ENCODE measurements at regions not wholly inside any gene's neighbourhood (a gene's known extent, or its start where the extent isn't known, plus 50 kb on each side); places are given as distances from the start of the nearest gene placed in this dataset.

- DNase-seq (ENCODE audit: low spot score): no peak
Measured at GRCh38 chr4:149296503-149296902, 519.1 kb downstream of the IQCM start.

DNA sequence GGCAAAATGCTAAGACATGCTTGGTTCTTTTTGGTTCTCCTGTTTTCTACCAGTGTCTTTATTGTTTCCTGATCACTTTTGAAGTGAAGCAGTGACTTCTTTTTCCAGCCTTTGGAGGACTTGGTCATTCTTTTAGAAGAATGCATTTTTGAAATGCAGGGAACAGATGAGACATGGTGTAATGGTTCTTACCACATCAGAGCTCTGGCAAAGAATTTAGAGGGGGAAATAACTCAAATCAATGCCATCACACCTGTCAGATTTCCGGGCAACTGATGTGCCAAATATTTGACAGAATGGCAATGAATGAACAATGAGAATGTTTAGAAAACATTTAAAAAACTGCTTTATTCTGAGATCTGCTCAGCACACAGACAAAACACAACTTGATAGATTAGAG is 519.6 kb downstream of the IQCM start:
- DNase-seq (ENCODE audit: low spot score): no peak

- DNase-seq (ENCODE audit: low spot score): no peak
Measured at GRCh38 chr4:149294601-149295000, 521.0 kb downstream of the IQCM start.

DNA sequence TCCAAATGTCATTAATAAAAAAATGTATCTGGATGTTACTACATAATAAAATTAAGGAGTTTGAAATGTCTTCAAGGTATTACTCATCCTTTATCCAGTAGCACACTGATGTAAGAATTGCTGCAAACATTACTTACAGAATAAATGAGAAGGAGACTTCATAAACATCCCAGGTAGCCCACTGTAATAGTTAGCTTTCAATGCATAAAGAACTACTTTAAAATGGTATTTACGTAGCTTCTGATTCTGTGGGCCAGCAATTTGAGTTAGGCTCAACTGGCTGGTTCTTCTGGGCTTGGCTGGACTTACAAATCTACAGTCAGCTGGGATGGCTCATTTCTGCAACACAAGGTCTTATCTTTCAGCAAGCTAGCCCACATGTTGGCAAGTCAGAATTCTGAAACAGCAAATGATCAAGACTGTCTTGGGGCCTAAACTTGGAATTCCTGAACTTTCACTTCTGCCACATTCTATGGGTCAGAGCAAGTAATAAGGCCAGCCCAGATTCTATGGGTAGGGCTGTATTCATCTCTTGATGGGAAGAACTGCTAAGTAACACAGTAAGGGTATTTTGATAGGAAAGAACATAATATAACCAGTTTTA is 522.5 kb downstream of the IQCM start:
- no peak for DNase-seq (ENCODE audit: low spot score)

GRCh38 chr4:149292425-149293007 is 523.1 kb downstream of the IQCM start:
- no peak for DNase-seq (ENCODE audit: low spot score)

GRCh38 chr4:149291463-149291862 is 524.2 kb downstream of the IQCM start:
- DNase-seq (ENCODE audit: low spot score): no peak

- no peak for DNase-seq (ENCODE audit: low spot score)
Measured at GRCh38 chr4:149280806-149281205, 534.8 kb downstream of the IQCM start.

DNA sequence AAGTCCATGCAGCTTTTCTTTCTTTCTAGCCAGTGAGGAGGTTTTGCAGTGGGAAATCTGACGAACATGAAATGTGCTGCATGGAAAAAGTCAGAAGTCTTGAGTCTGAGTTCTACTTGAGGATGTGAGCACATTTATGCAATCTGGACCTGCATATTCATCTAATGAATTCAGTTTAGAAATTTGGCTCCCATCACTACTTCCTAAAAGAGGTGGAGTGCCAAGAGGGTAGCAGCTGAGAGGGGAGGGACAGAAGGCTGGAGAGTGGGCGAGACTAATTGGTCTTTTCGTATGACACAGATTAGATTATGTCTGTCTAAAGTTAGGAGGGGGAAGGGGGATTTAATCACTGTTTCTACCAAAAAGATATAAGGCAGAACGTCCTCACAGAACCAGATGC is 535.9 kb downstream of the IQCM start:
- no peak for DNase-seq (ENCODE audit: low spot score)

DNA sequence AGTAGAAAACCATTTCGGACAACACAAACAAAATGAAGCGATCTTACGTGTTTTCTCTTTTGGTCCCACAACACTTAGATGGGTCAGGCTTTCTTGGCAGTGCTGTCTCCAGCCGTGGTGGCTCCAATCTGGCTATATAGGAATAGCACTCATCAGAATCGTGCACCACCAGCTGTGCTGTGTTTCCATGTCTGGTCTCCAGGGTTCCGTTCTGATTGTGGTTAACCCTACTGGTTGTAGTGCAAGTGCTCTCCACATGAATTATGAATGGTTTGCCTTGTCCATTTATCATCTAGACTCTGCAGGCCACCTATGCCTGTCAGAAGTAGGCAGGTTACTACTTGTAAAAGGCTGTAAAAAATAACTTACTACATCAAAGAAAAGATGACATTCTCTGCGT is 536.3 kb downstream of the IQCM start:
- no peak for DNase-seq (ENCODE audit: low spot score)

DNA sequence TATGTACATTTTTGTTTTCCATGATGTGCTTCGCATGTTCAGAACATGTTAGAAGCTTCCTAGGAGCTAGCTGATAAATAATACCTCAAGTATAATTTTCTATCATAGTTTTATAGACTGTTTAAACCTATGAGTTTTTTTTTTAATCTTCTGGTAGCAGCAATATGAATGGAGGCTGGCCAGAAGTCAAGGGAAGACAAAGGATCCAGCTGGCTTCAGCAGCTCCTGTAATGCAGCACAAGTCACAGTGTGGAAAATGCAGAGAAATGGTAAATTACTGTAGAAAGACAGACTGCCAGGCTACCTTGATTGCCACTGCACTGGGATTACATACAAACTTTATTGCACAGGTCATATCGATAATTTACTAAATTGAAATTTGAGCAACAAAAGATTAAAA is 537.9 kb downstream of the IQCM start:
- no peak for DNase-seq (ENCODE audit: low spot score)

- DNase-seq (ENCODE audit: low spot score): no peak
Measured at GRCh38 chr4:149269835-149270234, 545.8 kb downstream of the IQCM start.

- no peak for DNase-seq (ENCODE audit: low spot score)
Measured at GRCh38 chr4:149266301-149266700, 549.3 kb downstream of the IQCM start.

DNA sequence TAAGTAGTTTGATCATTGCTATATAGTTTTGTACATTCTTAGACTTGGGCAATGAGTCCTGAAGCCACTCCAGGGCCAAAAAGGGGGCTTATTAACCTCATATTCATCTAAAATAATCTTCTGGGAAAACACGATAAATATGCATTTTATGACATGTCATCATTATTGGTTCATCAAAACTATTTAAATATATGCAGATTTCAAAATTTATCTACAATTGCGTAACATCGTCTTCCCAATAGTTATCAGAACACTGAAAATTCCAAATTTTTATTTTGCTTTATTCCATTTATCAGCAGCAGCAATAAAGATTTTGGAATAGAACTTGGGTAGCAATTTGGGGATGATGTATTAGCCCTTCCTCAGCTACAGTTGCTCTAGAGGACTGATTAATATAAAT is 550.0 kb downstream of the IQCM start:
- no peak for DNase-seq (ENCODE audit: low spot score)

DNA sequence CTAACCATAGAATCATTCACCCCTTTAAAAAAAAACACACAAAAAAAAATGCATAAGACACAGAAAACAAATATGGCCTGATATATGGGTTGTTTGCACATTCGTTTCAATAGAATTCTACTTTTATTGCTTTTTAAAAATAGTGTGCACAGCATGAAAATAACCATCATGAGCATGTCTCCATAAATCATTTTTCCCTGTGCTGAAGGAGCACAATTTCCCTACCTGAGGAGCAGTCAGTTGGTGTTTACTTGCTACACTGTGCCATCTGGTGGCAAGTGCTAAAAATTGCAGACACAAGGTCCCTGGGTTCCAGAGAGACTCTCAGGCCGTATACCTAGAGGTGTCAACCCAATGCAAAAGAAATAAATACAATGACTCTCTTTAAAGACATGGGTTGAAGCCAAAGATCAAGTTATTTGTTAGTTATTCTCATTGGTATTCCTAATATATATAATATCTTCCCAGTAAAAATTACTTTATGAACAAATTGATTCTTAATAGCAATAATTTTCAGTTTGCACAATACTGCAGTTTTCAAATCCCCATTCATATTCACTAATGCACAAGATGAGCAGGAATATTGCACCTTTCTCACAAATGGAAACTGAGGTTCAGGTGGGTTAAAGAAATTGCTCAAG is 551.4 kb downstream of the IQCM start:
- DNase-seq (ENCODE audit: low spot score): peak; percentile 1

GRCh38 chr4:149248191-149248764 is 567.4 kb downstream of the IQCM start:
- no peak for DNase-seq (ENCODE audit: low spot score)

DNA sequence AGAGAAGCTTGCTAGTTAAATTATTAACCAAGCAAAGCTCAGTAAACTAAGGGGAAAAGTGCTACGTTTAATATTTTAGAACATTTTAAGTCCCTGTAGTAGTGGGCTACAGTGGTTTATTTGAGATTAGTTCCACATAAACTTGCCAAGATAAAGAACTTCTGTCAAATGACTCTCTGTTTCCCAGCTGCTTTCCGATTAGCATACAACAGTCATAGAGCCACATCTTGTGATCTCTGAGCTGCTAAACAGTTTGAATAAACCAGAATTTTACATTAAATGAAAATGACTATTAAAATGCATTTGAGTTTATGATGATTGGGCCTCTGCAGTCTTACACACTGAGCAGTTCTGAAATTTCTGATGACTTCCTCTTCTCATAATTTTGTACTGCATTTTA is 568.5 kb downstream of the IQCM start:
- DNase-seq (ENCODE audit: low spot score): no peak

- DNase-seq (ENCODE audit: low spot score): no peak
Measured at GRCh38 chr4:149245333-149245732, 570.3 kb downstream of the IQCM start.

DNA sequence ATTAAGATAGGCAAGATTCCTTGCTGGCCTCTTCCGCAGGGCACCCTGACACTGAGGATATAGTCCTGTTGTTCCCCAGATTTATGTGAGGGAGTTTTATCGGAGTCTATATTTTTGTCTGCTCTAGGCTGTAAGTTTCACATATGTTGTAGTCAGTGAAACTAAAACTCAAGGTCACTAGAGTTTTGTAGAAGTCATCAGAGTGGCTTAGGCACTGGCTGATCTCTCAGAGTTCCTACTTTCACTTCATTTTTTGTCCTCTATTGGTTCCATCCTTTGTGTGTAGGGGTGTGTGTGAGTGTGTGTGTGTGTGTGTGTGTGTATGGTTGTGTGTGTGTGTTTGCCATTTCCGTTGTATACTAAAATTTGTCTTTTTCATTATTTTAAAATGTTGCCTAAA is 577.5 kb downstream of the IQCM start:
- no peak for DNase-seq (ENCODE audit: low spot score)

DNA sequence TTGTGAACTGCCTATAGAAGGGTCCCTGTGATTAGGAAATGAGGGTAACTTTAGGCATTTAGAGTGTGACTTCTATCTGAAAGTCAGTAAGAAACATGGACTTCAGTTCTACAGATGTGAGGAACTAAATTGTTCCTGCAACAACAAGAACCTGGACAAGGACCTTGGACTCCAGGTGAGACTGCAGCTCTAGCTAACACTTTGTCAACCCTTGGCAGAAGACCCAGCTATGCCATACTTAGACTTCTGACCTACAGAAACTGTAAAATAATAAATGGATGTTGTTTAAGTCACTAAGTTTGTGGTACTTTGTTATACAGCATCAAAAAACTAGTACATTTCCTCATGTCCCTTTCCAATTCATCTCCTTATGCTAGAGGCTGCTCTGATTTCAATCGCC is 580.8 kb downstream of the IQCM start:
- DNase-seq (ENCODE audit: low spot score): no peak

DNA sequence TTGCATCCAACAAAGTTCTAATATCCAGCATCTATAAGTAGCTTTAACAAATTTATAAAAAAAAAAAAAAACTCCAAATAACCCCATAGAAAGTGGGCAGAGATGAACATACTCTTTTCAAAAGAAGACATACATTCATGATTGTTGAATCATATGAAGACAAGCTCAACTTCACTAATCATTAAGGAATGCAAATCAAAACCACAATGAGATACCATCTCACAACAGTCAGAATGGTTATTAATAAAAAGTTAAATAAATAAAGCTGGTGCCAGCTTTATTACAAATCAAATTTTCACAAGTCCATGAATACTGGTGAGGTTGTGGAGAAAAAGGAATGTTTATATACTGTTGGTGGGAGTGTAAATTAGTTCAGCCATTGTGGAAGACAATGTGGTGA is 592.0 kb downstream of the IQCM start:
- no peak for DNase-seq (ENCODE audit: low spot score)

DNA sequence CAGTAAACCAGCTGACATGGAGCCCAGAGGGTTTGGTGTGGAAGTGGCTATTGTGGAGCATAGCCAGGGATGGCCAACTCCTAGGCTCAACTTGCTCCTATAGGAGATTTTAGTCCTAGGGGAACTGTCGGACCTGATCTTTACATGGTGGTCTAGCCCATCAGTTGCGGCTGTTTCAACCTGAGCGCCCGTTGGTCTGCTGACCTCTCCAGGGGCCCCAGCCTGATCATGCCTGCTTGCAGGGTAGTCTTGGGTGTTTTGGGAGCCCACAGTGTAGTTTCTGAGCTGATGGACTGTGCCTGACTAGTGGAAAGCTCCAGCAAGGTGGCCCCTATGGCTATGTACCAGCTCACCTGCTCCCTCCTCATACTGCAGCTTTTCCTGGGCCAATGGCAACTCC is 597.0 kb downstream of the IQCM start:
- DNase-seq (ENCODE audit: low spot score): no peak

GRCh38 chr4:149214301-149214700 is 601.3 kb downstream of the IQCM start:
- DNase-seq (ENCODE audit: low spot score): no peak

DNA sequence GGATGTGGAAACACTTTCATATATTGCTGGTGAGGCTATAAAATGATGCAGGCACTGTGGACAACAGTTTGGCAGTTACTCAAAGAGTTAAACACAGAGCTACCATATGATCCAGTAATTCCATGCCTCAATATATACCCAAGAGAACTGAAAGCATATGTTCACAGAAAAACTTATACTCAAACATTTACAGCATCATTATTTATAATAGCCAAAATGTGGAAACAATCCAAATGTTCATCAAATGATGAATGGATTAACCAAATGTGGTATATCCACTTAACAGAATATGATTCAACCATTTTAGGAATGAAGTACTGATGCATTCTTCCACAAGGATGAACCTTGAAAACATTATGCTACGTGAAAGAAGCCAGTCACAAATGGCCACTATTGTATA is 603.8 kb downstream of the IQCM start:
- no peak for DNase-seq (ENCODE audit: low spot score)
